Stimulated activated naive CD8-positive, alpha-beta T cell treated with anti-CD3 and anti-CD28 coated beads, Interleukin-15, amount 100 ng/mL, for 72 hours (primary cell): ENCODE measurements at regions not wholly inside any gene's neighbourhood (a gene's known extent, or its start where the extent isn't known, plus 50 kb on each side); places are given as distances from the start of the nearest gene placed in this dataset.
A peak's percentile ranks its signal among the peaks of the same experiment; 100 is the strongest.

Experiments used
- ATAC-seq: fragments of 150-1000 bp; cut with Tn5 transposase; 2 replicates; pipeline ENCODE4 v1.10.0; 2021; ENCODE audit warnings: mild to moderate bottlenecking, moderate library complexity
- DNase-seq, 2 donors: peaks; one replicate each; pipeline ENCODE4 v3.0.0; 2021 to 2022
- H3K27ac Mint-ChIP-seq, 2 donors: one replicate each; pipeline ENCODE4 v1.8.0; 2022; ENCODE audit warnings: mild to moderate bottlenecking in 2 of 2, mixed read lengths in 2 of 2, moderate library complexity in 2 of 2
- H3K27me3 Mint-ChIP-seq: one replicate; pipeline ENCODE4 v1.8.0; 2022; ENCODE audit warnings: mixed read lengths
- H3K4me1 Mint-ChIP-seq: one replicate; pipeline ENCODE4 v1.8.0; 2022; ENCODE audit warnings: mild to moderate bottlenecking, mixed read lengths
- H3K4me3 Mint-ChIP-seq, 2 donors: one replicate each; pipeline ENCODE4 v1.8.0; 2022; ENCODE audit warnings: mild to moderate bottlenecking in 2 of 2, mixed read lengths in 2 of 2, moderate library complexity in 1 of 2
- H3K9me3 Mint-ChIP-seq, 2 donors: one replicate each; pipeline ENCODE4 v1.8.0; 2022; ENCODE audit warnings: mixed read lengths in 2 of 2

GRCh38 chr10:3539696-3540383 is 245.2 kb downstream of the KLF6 start:
- Mint-ChIP-seq H3K9me3 (no peaks in the 10 kb centered on the region), H3K27ac (no peak overlapping the region), H3K27me3 (no peaks in the 10 kb centered on the region), H3K4me1 (peaks cover 7% of the 10 kb centered on the region), H3K4me3 (no peak overlapping the region)
- DNase-seq (no peak), ATAC-seq (no peak)

DNA sequence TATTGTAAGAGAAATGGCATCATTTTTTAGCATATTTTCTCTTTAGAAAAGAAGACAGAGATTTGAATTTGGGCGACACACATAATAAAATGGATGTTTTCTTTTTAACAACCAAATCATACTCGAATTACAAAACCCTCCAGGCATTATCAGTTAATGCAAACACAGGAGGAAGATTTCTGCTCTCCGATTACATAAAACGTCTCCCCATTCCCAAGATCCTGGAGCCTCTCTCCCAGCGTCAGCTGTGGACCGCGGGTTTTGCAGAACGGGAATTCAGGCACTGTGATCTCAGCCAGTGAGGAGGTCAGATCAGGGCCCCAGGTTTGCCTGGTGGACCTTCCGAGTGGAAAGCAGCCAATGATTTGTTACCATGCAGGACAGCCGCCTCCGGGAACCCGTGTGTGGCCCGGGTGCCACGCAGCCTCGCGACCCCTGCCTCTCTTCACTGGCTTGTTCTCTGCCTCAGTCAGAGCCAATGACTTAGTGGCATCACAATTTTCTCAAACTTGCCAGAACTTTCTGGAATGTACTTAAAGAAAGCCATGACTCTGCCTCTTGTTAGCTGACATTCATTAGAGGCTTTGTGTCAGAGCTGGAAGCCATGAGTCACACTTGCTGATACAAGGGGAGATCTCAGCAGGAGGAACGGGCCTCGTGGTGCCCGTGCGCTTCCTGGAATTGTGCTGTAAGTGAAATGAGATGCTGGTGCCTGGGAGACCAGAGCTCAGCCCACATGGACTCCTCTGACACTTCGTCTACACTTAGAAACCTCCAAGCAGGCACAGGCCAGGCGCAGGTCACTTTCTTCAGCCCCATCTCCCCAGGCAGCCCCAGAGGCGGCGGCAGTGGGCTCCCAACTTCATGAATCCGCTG is 246.1 kb downstream of the KLF6 start:
- Mint-ChIP-seq H3K4me1 (peaks cover 7% of the 10 kb centered on the region), H3K27me3 (no peaks in the 10 kb centered on the region), H3K4me3 (no peak overlapping the region), H3K9me3 (no peaks in the 10 kb centered on the region), H3K27ac (no peak overlapping the region)
- DNase-seq (no peak), ATAC-seq (no peak)

GRCh38 chr10:3538291-3538655 is 246.7 kb downstream of the KLF6 start:
- DNase-seq (no peak), ATAC-seq (no peak)
- no peak overlapping the region for H3K27ac Mint-ChIP-seq
- peaks cover 7% of the 10 kb centered on the region for H3K4me1 Mint-ChIP-seq
- H3K4me3 Mint-ChIP-seq: no peak overlapping the region
- no peaks in the 10 kb centered on the region for H3K9me3 Mint-ChIP-seq
- H3K27me3 Mint-ChIP-seq: no peaks in the 10 kb centered on the region

GRCh38 chr10:3537518-3537917 is 247.5 kb downstream of the KLF6 start:
- H3K4me3 Mint-ChIP-seq: no peak overlapping the region
- H3K27me3 Mint-ChIP-seq: no peaks in the 10 kb centered on the region
- DNase-seq (no peak), ATAC-seq (no peak)
- peaks cover 7% of the 10 kb centered on the region for H3K4me1 Mint-ChIP-seq
- no peaks in the 10 kb centered on the region for H3K9me3 Mint-ChIP-seq
- H3K27ac Mint-ChIP-seq: no peak overlapping the region

- DNase-seq: no peak
- no peak overlapping the region for H3K4me3 Mint-ChIP-seq
- no peak for ATAC-seq
- H3K27me3 Mint-ChIP-seq: no peaks in the 10 kb centered on the region
- H3K27ac Mint-ChIP-seq: no peak overlapping the region
- peaks cover 7% of the 10 kb centered on the region for H3K4me1 Mint-ChIP-seq
- no peaks in the 10 kb centered on the region for H3K9me3 Mint-ChIP-seq
Observed at GRCh38 chr10:3535001-3535400, 250.0 kb downstream of the KLF6 start.

DNA sequence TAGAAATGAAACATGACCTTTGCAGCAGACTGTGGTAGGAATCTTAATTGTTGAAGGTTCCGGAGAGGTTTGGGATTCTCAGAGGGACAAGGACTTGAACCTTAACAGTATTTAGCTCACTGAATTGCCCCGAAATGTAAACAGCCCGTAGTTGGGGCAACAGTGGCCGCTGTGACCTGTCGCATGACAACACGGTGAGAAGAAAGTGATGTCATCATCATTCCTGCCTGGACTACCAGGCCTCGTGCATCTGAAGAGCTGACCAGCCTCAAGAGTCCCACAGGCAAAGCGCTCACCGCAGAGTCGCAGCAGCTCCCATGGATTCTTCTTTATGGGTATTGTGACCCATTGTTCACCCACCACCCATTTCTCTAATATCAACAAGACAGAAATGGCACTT is 250.6 kb downstream of the KLF6 start:
- Mint-ChIP-seq H3K4me3 (no peak overlapping the region), H3K4me1 (peaks cover 7% of the 10 kb centered on the region), H3K27me3 (no peaks in the 10 kb centered on the region), H3K27ac (peak overlapping the region in 1 of 2 donors; percentile 19), H3K9me3 (no peaks in the 10 kb centered on the region)
- ATAC-seq (no peak), DNase-seq (no peak)

DNA sequence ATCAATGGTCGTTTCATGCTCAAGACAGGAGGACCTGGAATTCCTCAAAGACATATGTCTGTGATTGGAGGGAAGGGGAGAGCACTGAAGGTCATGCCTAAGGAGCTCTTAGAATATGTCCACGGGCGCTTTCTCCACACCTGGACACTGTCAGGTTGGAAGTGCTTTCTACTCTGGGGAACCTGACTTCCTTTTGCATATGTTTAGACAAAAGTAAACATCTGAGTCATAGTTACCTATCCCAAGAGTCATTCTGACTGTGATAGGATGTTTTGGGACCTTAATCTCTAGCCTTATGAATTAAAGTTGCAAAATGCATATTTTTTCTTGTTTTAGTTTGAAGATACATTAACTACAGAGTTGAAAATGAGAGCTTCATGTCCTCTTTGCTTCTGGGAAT is 251.7 kb downstream of the KLF6 start:
- ATAC-seq (no peak), DNase-seq (no peak)
- Mint-ChIP-seq H3K9me3 (no peaks in the 10 kb centered on the region), H3K27ac (no peak overlapping the region), H3K27me3 (no peaks in the 10 kb centered on the region), H3K4me3 (no peak overlapping the region), H3K4me1 (no peaks in the 10 kb centered on the region)

DNA sequence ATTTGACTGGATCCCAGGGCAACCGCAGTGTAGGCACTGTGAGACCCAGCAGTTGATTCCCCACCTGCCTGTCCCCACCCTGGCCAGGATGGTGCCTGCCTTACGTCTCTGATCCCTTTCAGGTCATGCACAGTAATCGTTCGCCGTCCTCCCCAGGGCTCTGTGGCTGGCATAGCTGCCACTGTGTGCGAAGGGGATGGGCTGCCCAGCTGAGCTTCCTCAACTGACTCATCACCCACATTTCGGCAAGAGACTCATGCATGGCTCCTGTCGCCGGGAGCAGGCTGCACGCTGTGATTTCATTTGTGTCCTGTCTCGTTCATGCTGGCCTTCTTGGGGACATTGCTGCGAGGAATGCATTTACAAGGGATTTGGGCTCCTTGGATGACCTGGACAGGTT is 252.4 kb downstream of the KLF6 start:
- H3K27me3 Mint-ChIP-seq: no peaks in the 10 kb centered on the region
- DNase-seq (no peak), ATAC-seq (no peak)
- H3K4me3 Mint-ChIP-seq: no peak overlapping the region
- H3K9me3 Mint-ChIP-seq: no peaks in the 10 kb centered on the region
- no peak overlapping the region for H3K27ac Mint-ChIP-seq
- H3K4me1 Mint-ChIP-seq: no peaks in the 10 kb centered on the region

DNA sequence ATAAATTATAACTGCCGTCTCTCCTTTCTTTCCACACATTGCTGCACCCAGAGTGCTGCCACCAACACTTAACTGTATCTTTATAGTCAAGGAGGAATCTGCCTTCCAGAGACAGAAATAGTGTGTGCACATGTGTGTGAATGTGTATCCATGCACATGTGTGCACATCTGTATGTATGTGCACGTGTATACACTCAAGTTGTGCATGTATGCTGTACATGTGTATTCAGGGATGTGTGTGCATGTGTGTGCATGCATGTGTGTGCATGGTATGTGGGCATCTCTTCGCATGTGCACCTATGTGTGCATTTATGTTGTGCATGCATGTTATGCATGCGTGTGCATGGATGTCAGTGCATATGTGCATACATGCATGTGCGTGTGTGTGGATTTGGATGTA is 253.3 kb downstream of the KLF6 start:
- H3K27me3 Mint-ChIP-seq: no peaks in the 10 kb centered on the region
- ATAC-seq: no peak

GRCh38 chr10:3530783-3531645 is 254.0 kb downstream of the KLF6 start:
- DNase-seq (no peak), ATAC-seq (no peak)
- H3K27me3 Mint-ChIP-seq: no peaks in the 10 kb centered on the region
- H3K9me3 Mint-ChIP-seq: no peaks in the 10 kb centered on the region
- no peak overlapping the region for H3K27ac Mint-ChIP-seq
- no peak overlapping the region for H3K4me3 Mint-ChIP-seq
- H3K4me1 Mint-ChIP-seq: no peaks in the 10 kb centered on the region

More for the DNA sequence above, 253.3 kb downstream of the KLF6 start:
- H3K27ac Mint-ChIP-seq: no peak overlapping the region
- H3K9me3 Mint-ChIP-seq: no peaks in the 10 kb centered on the region
- no peak overlapping the region for H3K4me3 Mint-ChIP-seq
- DNase-seq: no peak
- H3K4me1 Mint-ChIP-seq: no peaks in the 10 kb centered on the region

DNA sequence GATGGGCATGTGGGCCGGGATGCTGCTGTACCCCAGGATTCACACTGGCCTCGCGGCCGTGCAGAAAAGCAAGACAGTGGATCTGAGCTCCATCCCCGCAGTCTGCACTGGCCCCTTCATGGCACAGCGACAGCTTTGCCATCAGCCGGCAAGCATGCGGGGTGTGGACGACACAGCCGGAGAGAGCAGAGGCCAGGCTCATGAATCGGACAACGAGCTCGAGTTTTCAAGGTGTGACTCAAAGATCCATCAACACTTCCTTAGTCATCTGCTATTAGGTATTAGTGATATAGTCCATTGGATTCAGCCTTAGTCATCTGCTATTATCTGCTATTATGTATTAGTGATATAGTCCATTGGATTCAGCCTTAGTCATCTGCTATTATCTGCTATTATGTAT is 254.7 kb downstream of the KLF6 start:
- DNase-seq (no peak), ATAC-seq (no peak)
- H3K27ac Mint-ChIP-seq: no peak overlapping the region
- no peaks in the 10 kb centered on the region for H3K27me3 Mint-ChIP-seq
- H3K9me3 Mint-ChIP-seq: no peaks in the 10 kb centered on the region
- H3K4me1 Mint-ChIP-seq: no peaks in the 10 kb centered on the region
- no peak overlapping the region for H3K4me3 Mint-ChIP-seq

DNA sequence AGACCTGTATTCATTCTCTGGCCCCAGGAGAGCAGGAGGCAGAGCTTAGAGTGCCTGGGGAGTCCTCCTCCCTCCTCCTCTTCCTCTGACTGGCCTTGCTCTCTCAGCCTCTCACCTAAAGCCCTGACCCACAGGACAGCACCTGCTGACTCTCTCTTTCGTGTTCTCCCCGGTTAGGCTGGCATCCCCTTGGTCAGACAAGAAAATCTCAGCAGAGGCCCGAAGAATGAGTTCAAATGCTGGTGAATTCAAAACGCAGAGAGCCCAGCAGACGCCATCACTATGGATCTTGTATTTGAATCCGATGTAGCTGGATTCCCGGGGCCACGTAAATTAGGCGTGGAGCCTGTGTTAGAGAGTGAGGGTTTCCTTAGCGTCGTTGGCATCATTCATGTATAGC is 255.3 kb downstream of the KLF6 start:
- Mint-ChIP-seq H3K4me3 (no peak overlapping the region), H3K4me1 (no peaks in the 10 kb centered on the region), H3K27ac (no peak overlapping the region), H3K9me3 (no peaks in the 10 kb centered on the region), H3K27me3 (no peaks in the 10 kb centered on the region)
- DNase-seq (no peak), ATAC-seq (no peak)

- no peak for ATAC-seq
Observed at GRCh38 chr10:3528823-3529403, 256.1 kb downstream of the KLF6 start.

DNA sequence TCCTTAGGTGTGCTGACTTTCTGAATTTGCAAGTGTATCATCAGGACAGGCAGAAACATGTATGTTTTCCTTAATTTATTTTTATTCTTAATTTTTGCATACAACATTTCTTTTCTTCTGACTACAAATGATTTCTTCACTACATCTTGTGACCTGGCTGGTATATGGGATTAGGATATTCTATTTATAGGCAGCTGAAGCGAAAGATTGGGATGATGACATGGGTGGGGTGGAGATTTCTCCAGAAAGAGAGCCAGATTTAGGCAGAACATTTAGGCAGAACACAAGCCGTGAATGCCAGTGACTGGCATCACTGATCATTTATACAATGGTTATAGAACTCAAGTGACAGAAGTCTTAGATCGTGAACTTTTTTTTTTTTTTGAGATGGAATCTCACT is 256.7 kb downstream of the KLF6 start:
- H3K27me3 Mint-ChIP-seq: peaks cover under 1% of the 10 kb centered on the region
- no peak for ATAC-seq
- DNase-seq: no peak

More at GRCh38 chr10:3528823-3529403, 256.1 kb downstream of the KLF6 start:
- Mint-ChIP-seq H3K4me3 (no peak overlapping the region), H3K27ac (no peak overlapping the region), H3K9me3 (no peaks in the 10 kb centered on the region), H3K27me3 (no peaks in the 10 kb centered on the region), H3K4me1 (no peaks in the 10 kb centered on the region)
- no peak for DNase-seq

GRCh38 chr10:3527869-3528268 is 257.1 kb downstream of the KLF6 start:
- Mint-ChIP-seq H3K4me1 (no peaks in the 10 kb centered on the region), H3K9me3 (no peaks in the 10 kb centered on the region), H3K4me3 (no peak overlapping the region), H3K27ac (no peak overlapping the region), H3K27me3 (peaks cover 4% of the 10 kb centered on the region)
- ATAC-seq (no peak), DNase-seq (no peak)

More for the DNA sequence above, 256.7 kb downstream of the KLF6 start:
- Mint-ChIP-seq H3K9me3 (no peaks in the 10 kb centered on the region), H3K4me1 (no peaks in the 10 kb centered on the region), H3K4me3 (no peak overlapping the region), H3K27ac (no peak overlapping the region)
